ENCODE measurements at regions not wholly inside any gene's neighbourhood (a gene's known extent, or its start where the extent isn't known, plus 50 kb on each side); places are given as distances from the start of the nearest gene placed in this dataset.

GRCh38 chr4:100933628-100934027, 413.7 kb downstream of the PPP3CA start:
- H3K9me3 ChIP-seq = no peaks in the 10 kb centered on the region
- no peak for DNase-seq (ENCODE audit: low spot score in 2 of 2)
- H3K27ac ChIP-seq = no peak overlapping the region
- H3K36me3 ChIP-seq = no peaks in the 10 kb centered on the region
- no peak for TF ChIP-seq POLR2A (IDR thresholded peaks at IDR 0.05)
- TF ChIP-seq POLR2AphosphoS5 (IDR thresholded peaks at IDR 0.05) = no peak
- no peak for TF ChIP-seq CTCF (IDR thresholded peaks at IDR 0.05)
- peak overlapping the region in 1 of 3 donors; percentile 13 for H3K4me3 ChIP-seq
- no peaks in the 10 kb centered on the region for H3K4me1 ChIP-seq
- H3K27me3 ChIP-seq = no peaks in the 10 kb centered on the region
- intact Hi-C loops (cut with DNase I; ENCODE audit: low total_unique reads) = loop anchor here (5.0 to 10.0 kb wide), 3 partner anchors 221 to 856 kb away; no protein-coding TSS in a partner anchor

GRCh38 chr4:100929758-100930157, 411.9 kb upstream of the EMCN start:
- DNase-seq (ENCODE audit: low spot score in 2 of 2) = no peak
- Histone ChIP-seq H3K4me1 (no peaks in the 10 kb centered on the region), H3K4me3 (no peak overlapping the region), H3K9me3 (no peaks in the 10 kb centered on the region), H3K27ac (no peak overlapping the region), H3K36me3 (no peaks in the 10 kb centered on the region), H3K27me3 (no peaks in the 10 kb centered on the region)
- intact Hi-C loops (cut with DNase I; ENCODE audit: low total_unique reads) = loop anchor here (5.0 to 10.0 kb wide), 3 partner anchors 225 to 852 kb away; no protein-coding TSS in a partner anchor
- TF ChIP-seq POLR2A (IDR thresholded peaks at IDR 0.05) = no peak
- no peak for TF ChIP-seq CTCF (IDR thresholded peaks at IDR 0.05)
- no peak for TF ChIP-seq POLR2AphosphoS5 (IDR thresholded peaks at IDR 0.05)

GRCh38 chr4:100929135-100929534, 411.3 kb upstream of the EMCN start:
- intact Hi-C loops (cut with DNase I; ENCODE audit: low total_unique reads) = no loop called here
- Histone ChIP-seq H3K27me3 (no peaks in the 10 kb centered on the region), H3K9me3 (no peaks in the 10 kb centered on the region), H3K36me3 (no peaks in the 10 kb centered on the region), H3K27ac (no peak overlapping the region), H3K4me3 (no peak overlapping the region), H3K4me1 (no peaks in the 10 kb centered on the region)
- DNase-seq (ENCODE audit: low spot score in 2 of 2) = no peak
- TF ChIP-seq CTCF (IDR thresholded peaks at IDR 0.05) = no peak
- no peak for TF ChIP-seq POLR2A (IDR thresholded peaks at IDR 0.05)
- TF ChIP-seq POLR2AphosphoS5 (IDR thresholded peaks at IDR 0.05) = no peak

GRCh38 chr4:100926039-100926717, 408.4 kb upstream of the EMCN start:
- Histone ChIP-seq H3K27me3 (no peaks in the 10 kb centered on the region), H3K4me3 (no peak overlapping the region), H3K27ac (no peak overlapping the region), H3K9me3 (no peaks in the 10 kb centered on the region), H3K4me1 (no peaks in the 10 kb centered on the region), H3K36me3 (no peaks in the 10 kb centered on the region)
- intact Hi-C loops (cut with DNase I; ENCODE audit: low total_unique reads) = no loop called here
- TF ChIP-seq POLR2A (IDR thresholded peaks at IDR 0.05) (no peak), CTCF (IDR thresholded peaks at IDR 0.05) (no peak), POLR2AphosphoS5 (IDR thresholded peaks at IDR 0.05) (no peak)
- DNase-seq (ENCODE audit: low spot score in 2 of 2) = no peak

- H3K27ac ChIP-seq = no peak overlapping the region
- no peaks in the 10 kb centered on the region for H3K4me1 ChIP-seq
- no peaks in the 10 kb centered on the region for H3K36me3 ChIP-seq
- no peaks in the 10 kb centered on the region for H3K27me3 ChIP-seq
- TF ChIP-seq CTCF (IDR thresholded peaks at IDR 0.05) (no peak), POLR2A (IDR thresholded peaks at IDR 0.05) (no peak), POLR2AphosphoS5 (IDR thresholded peaks at IDR 0.05) (no peak)
- H3K4me3 ChIP-seq = no peak overlapping the region
- peaks cover 0 to 5% of the 10 kb centered on the region in 2 donors for H3K9me3 ChIP-seq
- intact Hi-C loops (cut with DNase I; ENCODE audit: low total_unique reads) = no loop called here
- DNase-seq (ENCODE audit: low spot score in 2 of 2) = no peak
Measured at GRCh38 chr4:100913685-100914084, 395.9 kb upstream of the EMCN start.

Data from breast epithelium (tissue), 4 donors.